GM18519 (cell line): ENCODE measurements at regions not wholly inside any gene's neighbourhood (a gene's known extent, or its start where the extent isn't known, plus 50 kb on each side); places are given as distances from the start of the nearest gene placed in this dataset.
"Not testable (repeated sequence)": the region's sequence is repeated elsewhere in the genome, so short reads cannot be mapped to it uniquely, and the experiment has no call there.

Experiments used
- ATAC-seq: cut with Tn5 transposase; IDR thresholded peaks from one replicate; pipeline ENCODE4 v1.9.1; 2021; ENCODE audit warnings: mild to moderate bottlenecking, moderate library complexity; ENCODE audit not compliant: unreplicated experiment, low FRiP score

GRCh38 chr13:90686442-90686841, 661.0 kb upstream of the MIR17HG start:
- no peak for ATAC-seq

GRCh38 chr13:90689111-90689510, 658.4 kb upstream of the MIR17HG start:
- ATAC-seq, result no peak

- no peak for ATAC-seq
Measured at GRCh38 chr13:90690458-90691080, 656.9 kb upstream of the MIR17HG start.

- no peak for ATAC-seq
Measured at GRCh38 chr13:90696254-90696653, 651.2 kb upstream of the MIR17HG start.

- no peak for ATAC-seq
Measured at GRCh38 chr13:90696656-90697055, 650.8 kb upstream of the MIR17HG start.

- no peak for ATAC-seq
Measured at GRCh38 chr13:90700340-90700739, 647.1 kb upstream of the MIR17HG start.

- no peak for ATAC-seq
Measured at GRCh38 chr13:90701264-90701663, 646.2 kb upstream of the MIR17HG start.

- ATAC-seq, result no peak
Measured at GRCh38 chr13:90702050-90702449, 645.4 kb upstream of the MIR17HG start.

GRCh38 chr13:90706631-90707030, 640.9 kb upstream of the MIR17HG start:
- no peak for ATAC-seq

- ATAC-seq, result no peak
Measured at GRCh38 chr13:90708128-90708527, 639.4 kb upstream of the MIR17HG start.

GRCh38 chr13:90709319-90709718, 638.2 kb upstream of the MIR17HG start:
- ATAC-seq, result no peak

GRCh38 chr13:90710164-90710759, 637.2 kb upstream of the MIR17HG start:
- no peak for ATAC-seq

GRCh38 chr13:90713441-90714133, 633.9 kb upstream of the MIR17HG start:
- no peak for ATAC-seq

GRCh38 chr13:90715485-90715884, 632.0 kb upstream of the MIR17HG start:
- ATAC-seq, result no peak

- no peak for ATAC-seq
Measured at GRCh38 chr13:90717451-90717936, 630.0 kb upstream of the MIR17HG start.

GRCh38 chr13:90719461-90719860, 628.0 kb upstream of the MIR17HG start:
- no peak for ATAC-seq

- no peak for ATAC-seq
Measured at GRCh38 chr13:90721937-90722336, 625.5 kb upstream of the MIR17HG start.

GRCh38 chr13:90723381-90723780, 624.1 kb upstream of the MIR17HG start:
- no peak for ATAC-seq

GRCh38 chr13:90726375-90726774, 621.1 kb upstream of the MIR17HG start:
- no peak for ATAC-seq

- no peak for ATAC-seq
Measured at GRCh38 chr13:90732049-90732448, 615.4 kb upstream of the MIR17HG start.

- ATAC-seq, result not testable (repeated sequence)
Measured at GRCh38 chr13:90734497-90734896, 613.0 kb upstream of the MIR17HG start.

GRCh38 chr13:90738881-90739280, 608.6 kb upstream of the MIR17HG start:
- no peak for ATAC-seq
